ENCODE measurements at regions not wholly inside any gene's neighbourhood (a gene's known extent, or its start where the extent isn't known, plus 50 kb on each side); places are given as distances from the start of the nearest gene placed in this dataset.

- no peak for DNase-seq
Observed at GRCh38 chr7:25930492-25931048, 221.4 kb upstream of the NFE2L3 start.

- no peak for DNase-seq
Observed at GRCh38 chr7:25931156-25931555, 220.8 kb upstream of the NFE2L3 start.

GRCh38 chr7:25933921-25934320, 218.1 kb upstream of the NFE2L3 start:
- DNase-seq, result no peak

GRCh38 chr7:25940086-25940906, 211.7 kb upstream of the NFE2L3 start:
- DNase-seq, result no peak

GRCh38 chr7:25944777-25945515, 207.1 kb upstream of the NFE2L3 start:
- no peak for DNase-seq

GRCh38 chr7:25945608-25946007, 206.4 kb upstream of the NFE2L3 start:
- DNase-seq, result no peak

- no peak for DNase-seq
Observed at GRCh38 chr7:25946181-25946580, 205.8 kb upstream of the NFE2L3 start.

GRCh38 chr7:25947669-25948516, 204.1 kb upstream of the NFE2L3 start:
- DNase-seq, result no peak

GRCh38 chr7:25949736-25950487, 202.1 kb upstream of the NFE2L3 start:
- DNase-seq, result no peak

GRCh38 chr7:25950488-25951413, 201.2 kb upstream of the NFE2L3 start:
- peak; percentile 91 for DNase-seq

- peak; percentile 91 for DNase-seq
Observed at GRCh38 chr7:25951414-25952260, 200.4 kb upstream of the NFE2L3 start.

GRCh38 chr7:25952261-25953057, 199.5 kb upstream of the NFE2L3 start:
- DNase-seq, result peak; percentile 83

- no peak for DNase-seq
Observed at GRCh38 chr7:25953859-25954258, 198.1 kb upstream of the NFE2L3 start.

GRCh38 chr7:25954395-25954794, 197.6 kb upstream of the NFE2L3 start:
- DNase-seq, result no peak

- no peak for DNase-seq
Observed at GRCh38 chr7:25959168-25959734, 192.7 kb upstream of the NFE2L3 start.

GRCh38 chr7:25963733-25964132, 188.3 kb upstream of the NFE2L3 start:
- no peak for DNase-seq

GRCh38 chr7:25964483-25964991, 187.5 kb upstream of the NFE2L3 start:
- peak; percentile 43 for DNase-seq

- no peak for DNase-seq
Observed at GRCh38 chr7:25965405-25966123, 186.4 kb upstream of the NFE2L3 start.
